ENCODE measurements at regions not wholly inside any gene's neighbourhood (a gene's known extent, or its start where the extent isn't known, plus 50 kb on each side); places are given as distances from the start of the nearest gene placed in this dataset.
"Not testable (repeated sequence)": the region's sequence is repeated elsewhere in the genome, so short reads cannot be mapped to it uniquely, and the experiment has no call there.

DNA sequence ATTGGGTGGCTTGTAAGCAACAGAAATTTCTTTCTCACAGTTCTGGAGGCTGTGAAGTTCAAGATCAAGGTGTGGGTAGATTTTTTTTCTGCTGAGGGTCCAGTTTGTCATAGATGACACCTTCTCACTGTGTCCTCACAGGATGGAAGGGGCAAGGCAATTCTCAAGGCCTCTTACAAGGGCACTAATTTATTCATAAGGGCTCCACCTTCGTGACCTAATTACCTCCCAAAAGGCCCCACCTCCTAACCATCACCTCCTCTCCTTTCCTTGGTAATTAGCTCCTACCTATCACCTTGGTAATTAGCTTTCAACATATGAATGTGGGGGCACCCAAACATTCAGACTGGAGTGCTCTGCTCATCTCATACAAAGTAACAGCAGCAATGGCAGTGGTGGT lies 92.3 kb upstream of the CD44 start:
- ATAC-seq (ENCODE audit: insufficient number of reproducible peaks, low FRiP score, low read depth) (no peak), DNase-seq (ENCODE audit: low spot score) (no peak)
- Histone ChIP-seq H3K4me1 (ENCODE audit: control insufficient read depth in 1 of 2, low read depth in 2 of 2) (peaks cover 0 to 10% of the 10 kb centered on the region in 2 donors), H3K27me3 (replicated peaks; ENCODE audit: insufficient read depth) (no peaks in the 10 kb centered on the region), H3K27ac (no peak overlapping the region), H3K4me3 (no peak overlapping the region), H3K36me3 (no peaks in the 10 kb centered on the region), H3K9me3 (no peaks in the 10 kb centered on the region)
- TF ChIP-seq, protein P1, sequence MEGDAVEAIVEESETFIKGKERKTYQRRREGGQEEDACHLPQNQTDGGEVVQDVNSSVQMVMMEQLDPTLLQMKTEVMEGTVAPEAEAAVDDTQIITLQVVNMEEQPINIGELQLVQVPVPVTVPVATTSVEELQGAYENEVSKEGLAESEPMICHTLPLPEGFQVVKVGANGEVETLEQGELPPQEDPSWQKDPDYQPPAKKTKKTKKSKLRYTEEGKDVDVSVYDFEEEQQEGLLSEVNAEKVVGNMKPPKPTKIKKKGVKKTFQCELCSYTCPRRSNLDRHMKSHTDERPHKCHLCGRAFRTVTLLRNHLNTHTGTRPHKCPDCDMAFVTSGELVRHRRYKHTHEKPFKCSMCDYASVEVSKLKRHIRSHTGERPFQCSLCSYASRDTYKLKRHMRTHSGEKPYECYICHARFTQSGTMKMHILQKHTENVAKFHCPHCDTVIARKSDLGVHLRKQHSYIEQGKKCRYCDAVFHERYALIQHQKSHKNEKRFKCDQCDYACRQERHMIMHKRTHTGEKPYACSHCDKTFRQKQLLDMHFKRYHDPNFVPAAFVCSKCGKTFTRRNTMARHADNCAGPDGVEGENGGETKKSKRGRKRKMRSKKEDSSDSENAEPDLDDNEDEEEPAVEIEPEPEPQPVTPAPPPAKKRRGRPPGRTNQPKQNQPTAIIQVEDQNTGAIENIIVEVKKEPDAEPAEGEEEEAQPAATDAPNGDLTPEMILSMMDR (IDR thresholded peaks at IDR 0.05): no peak

DNA sequence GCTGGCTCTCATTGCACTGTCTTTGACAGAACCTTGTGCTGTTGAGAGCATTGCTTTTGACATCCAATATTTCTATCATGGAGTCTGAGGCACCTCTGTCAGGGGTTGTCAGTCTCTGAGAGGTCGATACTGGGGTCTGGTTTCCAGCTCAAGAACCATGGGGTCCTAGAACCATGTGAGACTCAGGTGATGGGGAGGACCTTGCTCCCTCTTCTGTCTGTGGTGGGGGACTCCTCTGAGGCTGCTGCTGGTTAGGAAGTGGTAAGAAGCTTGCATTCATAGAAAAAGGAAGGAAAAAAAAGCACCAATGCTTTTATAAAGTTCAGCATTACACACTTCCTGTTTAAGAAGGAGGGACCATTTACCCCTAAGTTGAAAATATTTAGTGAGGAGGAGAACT lies 91.8 kb upstream of the CD44 start:
- no peak overlapping the region for H3K27ac ChIP-seq
- no peaks in the 10 kb centered on the region for H3K9me3 ChIP-seq
- H3K4me1 ChIP-seq (ENCODE audit: control insufficient read depth in 1 of 2, low read depth in 2 of 2): peaks cover 0 to 10% of the 10 kb centered on the region in 2 donors
- H3K27me3 ChIP-seq (replicated peaks; ENCODE audit: insufficient read depth): no peaks in the 10 kb centered on the region
- TF ChIP-seq, protein P1 (IDR thresholded peaks at IDR 0.05): no peak
- no peaks in the 10 kb centered on the region for H3K36me3 ChIP-seq
- H3K4me3 ChIP-seq: no peak overlapping the region
- no peak for ATAC-seq (ENCODE audit: insufficient number of reproducible peaks, low FRiP score, low read depth)
- no peak for DNase-seq (ENCODE audit: low spot score)

DNA sequence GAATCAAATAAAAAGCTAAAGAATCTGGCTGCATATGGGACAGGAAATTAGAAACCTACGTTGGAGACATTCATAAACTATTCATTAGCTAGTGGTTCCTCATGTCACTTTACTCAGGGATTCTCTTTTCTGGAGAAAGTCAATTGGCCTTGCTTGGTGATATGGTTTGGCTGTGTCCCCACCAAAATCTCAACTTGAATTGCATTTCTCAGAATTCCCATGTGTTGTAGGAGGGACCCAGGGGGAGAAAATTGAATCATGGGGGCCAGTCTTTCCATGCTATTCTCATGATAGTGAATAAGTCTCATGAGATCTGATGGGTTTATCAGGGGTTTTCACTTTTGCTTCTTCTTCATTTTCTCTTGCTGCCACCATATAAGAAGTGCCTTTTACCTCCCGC lies 91.2 kb upstream of the CD44 start:
- Histone ChIP-seq H3K27ac (no peak overlapping the region), H3K4me1 (ENCODE audit: control insufficient read depth in 1 of 2, low read depth in 2 of 2) (peaks cover 0 to 10% of the 10 kb centered on the region in 2 donors), H3K4me3 (no peak overlapping the region), H3K9me3 (no peaks in the 10 kb centered on the region), H3K27me3 (replicated peaks; ENCODE audit: insufficient read depth) (no peaks in the 10 kb centered on the region), H3K36me3 (no peaks in the 10 kb centered on the region)
- no peak for ATAC-seq (ENCODE audit: insufficient number of reproducible peaks, low FRiP score, low read depth)
- DNase-seq (ENCODE audit: low spot score): no peak
- TF ChIP-seq, protein P1 (IDR thresholded peaks at IDR 0.05): no peak

DNA sequence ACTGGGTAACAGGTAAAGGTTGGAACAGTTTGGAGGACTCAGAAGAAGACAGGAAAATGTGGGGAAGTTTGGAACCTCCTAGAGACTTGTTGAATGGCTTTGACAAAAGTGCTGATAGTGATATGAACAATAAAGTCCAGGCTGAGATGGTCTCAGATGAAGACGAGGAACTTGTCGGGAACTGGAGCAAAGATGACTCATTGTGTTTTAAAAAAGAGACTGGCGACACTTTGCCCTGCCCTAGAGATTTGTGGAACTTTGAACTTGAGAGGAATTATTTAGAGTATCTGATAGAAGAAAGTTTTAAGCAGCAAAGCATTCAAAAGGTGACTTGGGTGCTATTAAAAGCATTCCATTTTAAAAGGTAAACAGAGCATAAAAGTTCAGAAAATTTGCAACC lies 90.6 kb upstream of the CD44 start:
- H3K36me3 ChIP-seq; ATAC-seq (ENCODE audit: insufficient number of reproducible peaks, low FRiP score, low read depth); H3K27ac ChIP-seq; H3K4me1 ChIP-seq (ENCODE audit: control insufficient read depth in 1 of 2, low read depth in 2 of 2); H3K27me3 ChIP-seq (replicated peaks; ENCODE audit: insufficient read depth); H3K9me3 ChIP-seq; DNase-seq (ENCODE audit: low spot score); H3K4me3 ChIP-seq: not testable (repeated sequence)

DNA sequence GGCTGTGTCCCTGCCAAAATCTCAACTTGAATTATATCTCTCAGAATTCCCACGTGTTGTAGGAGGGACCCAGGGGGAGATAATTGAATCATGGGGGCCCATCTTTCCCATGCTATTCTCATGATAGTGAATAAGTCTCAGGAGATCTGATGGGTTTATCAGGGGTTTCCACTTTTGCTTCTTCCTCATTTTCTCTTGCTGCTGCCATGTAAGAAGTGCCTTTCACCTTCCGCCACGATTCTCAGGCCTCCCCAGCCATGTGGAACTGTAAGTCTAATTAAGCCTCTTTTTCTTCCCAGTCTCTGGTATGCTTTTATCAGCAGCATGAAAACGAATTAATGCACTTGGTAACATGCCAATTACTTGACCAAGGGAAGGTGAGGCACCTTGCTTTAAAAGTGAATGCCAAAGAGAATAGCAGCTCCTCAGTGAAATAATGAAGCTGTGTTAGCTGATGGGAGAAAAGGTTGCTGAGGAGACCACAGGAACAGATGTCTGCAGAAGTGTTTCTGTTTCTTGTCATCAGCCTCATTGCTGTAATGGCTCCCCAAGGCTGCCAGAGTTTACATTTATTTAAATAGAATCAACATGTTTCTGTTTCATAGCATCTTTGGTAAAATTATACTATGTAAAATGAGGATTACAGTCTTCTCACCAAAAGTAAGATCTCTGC lies 89.0 kb upstream of the CD44 start:
- Histone ChIP-seq H3K9me3 (no peaks in the 10 kb centered on the region), H3K27me3 (replicated peaks; ENCODE audit: insufficient read depth) (no peaks in the 10 kb centered on the region), H3K4me3 (no peak overlapping the region), H3K27ac (no peak overlapping the region), H3K4me1 (ENCODE audit: control insufficient read depth in 1 of 2, low read depth in 2 of 2) (no peaks in the 10 kb centered on the region), H3K36me3 (no peaks in the 10 kb centered on the region)
- ATAC-seq (ENCODE audit: insufficient number of reproducible peaks, low FRiP score, low read depth): no peak
- no peak for DNase-seq (ENCODE audit: low spot score)
- TF ChIP-seq, protein P1 (IDR thresholded peaks at IDR 0.05): no peak

DNA sequence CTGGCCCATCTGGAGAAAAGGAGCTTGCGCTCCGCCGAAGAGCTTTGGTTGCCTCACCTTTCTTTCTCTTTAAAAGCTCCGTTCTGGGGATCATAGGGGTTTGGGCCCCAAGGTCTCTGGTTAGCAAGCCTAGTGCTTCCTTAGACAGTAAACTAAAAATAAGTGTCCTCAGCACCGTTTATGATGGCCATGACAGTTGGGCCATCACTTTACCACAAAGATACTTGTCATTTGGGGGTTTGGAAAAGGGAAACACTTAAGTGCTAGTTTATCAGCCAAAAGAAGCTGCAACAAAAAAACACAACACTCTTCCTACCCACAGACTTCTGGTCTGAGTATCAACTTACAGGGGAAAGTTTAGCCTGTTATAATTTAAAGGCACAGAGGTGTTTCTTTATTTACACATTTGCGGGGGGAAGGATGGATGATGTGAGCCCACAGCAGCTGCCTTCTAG lies 88.4 kb upstream of the CD44 start:
- Histone ChIP-seq H3K27ac (no peak overlapping the region), H3K36me3 (no peaks in the 10 kb centered on the region), H3K4me3 (no peak overlapping the region), H3K9me3 (no peaks in the 10 kb centered on the region), H3K27me3 (replicated peaks; ENCODE audit: insufficient read depth) (no peaks in the 10 kb centered on the region), H3K4me1 (ENCODE audit: control insufficient read depth in 1 of 2, low read depth in 2 of 2) (no peaks in the 10 kb centered on the region)
- ATAC-seq (ENCODE audit: insufficient number of reproducible peaks, low FRiP score, low read depth): no peak
- no peak for DNase-seq (ENCODE audit: low spot score)
- TF ChIP-seq, protein P1 (IDR thresholded peaks at IDR 0.05): no peak

Data from thoracic aorta (tissue), 2 donors.